ENCODE measurements at regions not wholly inside any gene's neighbourhood (a gene's known extent, or its start where the extent isn't known, plus 50 kb on each side); places are given as distances from the start of the nearest gene placed in this dataset.

DNA sequence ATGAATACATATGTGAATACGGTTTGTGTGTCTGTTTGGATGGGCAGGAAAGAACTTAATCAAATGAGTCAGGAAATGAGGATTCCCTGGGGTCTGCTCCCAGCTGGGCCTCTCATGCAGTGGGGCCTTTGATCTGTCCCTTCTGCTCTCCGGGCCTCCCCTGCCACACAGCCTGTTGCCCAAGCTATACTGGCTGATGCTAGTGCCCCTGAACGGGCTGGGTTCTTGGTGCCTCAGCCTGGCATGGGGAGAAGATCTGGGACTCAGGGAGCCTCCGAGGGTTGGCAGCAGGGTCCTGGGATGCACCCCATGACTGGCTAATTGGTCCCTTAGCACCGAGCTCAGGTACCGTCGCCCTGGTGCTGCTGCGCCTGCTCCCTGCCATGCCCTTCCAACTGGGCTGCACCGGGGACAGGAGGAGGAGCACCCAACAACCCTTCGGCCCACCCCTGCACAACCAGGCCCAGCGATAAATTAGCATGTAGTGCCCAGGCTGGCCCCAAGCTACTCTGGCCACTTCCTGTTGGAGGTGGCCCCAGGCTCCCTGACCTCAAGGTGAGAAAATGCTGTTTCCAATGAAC, 59.9 kb upstream of the DUSP5 start:
- no peak overlapping the region for H3K4me2 ChIP-seq (ENCODE audit: control insufficient read depth, insufficient read depth)
- no peak overlapping the region for H3K4me3 ChIP-seq
- no peak for FAIRE-seq
- ChIA-PET CTCF (interaction anchor here (0.7 kb wide), 1 partner anchor 84 kb away, joined by 3 read pairs; no protein-coding TSS in a partner anchor), SMC1A (ENCODE audit: uncharacterized antibody, unreplicated experiment) (interaction anchor here (1.4 to 1.6 kb wide), 2 partner anchors 17 to 36 kb away, joined by 3 to 4 read pairs; no protein-coding TSS in a partner anchor), POLR2A (interaction anchor here (1.1 to 1.6 kb wide), 2 partner anchors 18 to 80 kb away, joined by 3 to 4 read pairs; no protein-coding TSS in a partner anchor), RAD21 (ENCODE audit: unreplicated experiment) (no interaction called here)
- intact Hi-C loops (cut with micrococcal nuclease; ENCODE audit: unreplicated experiment) (no loop called here), in situ Hi-C loops (cut with MboI) (no loop called here)
- H3K9ac ChIP-seq (ENCODE audit: control insufficient read depth, insufficient read depth, low read length), result no peak overlapping the region
- H3K9me3 ChIP-seq (replicated peaks; ENCODE audit: control insufficient read depth, insufficient read depth, low read length), result no peaks in the 10 kb centered on the region; the same call in 1 of the 3 replicates
- H3K36me3 ChIP-seq (ENCODE audit: control insufficient read depth in 2 of 2, insufficient read depth in 2 of 2, low read length in 1 of 2), result no peaks in the 10 kb centered on the region
- BruUV-seq (replicated peaks), result no TSS peak
- ATAC-seq, result no peak
- WGBS (ENCODE audit: insufficient coverage, insufficient replicate concordance, low lambda C conversion rate, missing lambda C conversion rate), result 87% methylated on average over 11 of the region's 11 CpGs
- no peaks in the 10 kb centered on the region for H3K27me3 ChIP-seq (replicated peaks in 1 of 2; ENCODE audit: control insufficient read depth in 2 of 2, insufficient read depth in 2 of 2, low read length in 1 of 2)
- DNase-seq (ENCODE audit: low read depth, low spot score), result no peak
- H3K79me2 ChIP-seq (ENCODE audit: control insufficient read depth, insufficient read depth, low read length), result no peaks in the 10 kb centered on the region
- no peaks in the 10 kb centered on the region for H4K20me1 ChIP-seq (ENCODE audit: control insufficient read depth, insufficient read depth)
- H3K27ac ChIP-seq (ENCODE audit: control insufficient read depth, insufficient read depth), result no peak overlapping the region
- H2AFZ ChIP-seq (ENCODE audit: control insufficient read depth, low read depth, low read length), result no peak overlapping the region
- H3K4me1 ChIP-seq (ENCODE audit: control insufficient read depth, insufficient read depth, low read length), result peaks cover 5% of the 10 kb centered on the region
- TF ChIP-seq FOXK2 (IDR thresholded peaks at IDR 0.05) (no peak), NR2C2 (IDR thresholded peaks at IDR 0.05; ENCODE audit: borderline replicate concordance, control insufficient read depth, insufficient read length, low read depth) (no peak), ESRRA (IDR thresholded peaks at IDR 0.05; ENCODE audit: low read length) (no peak), ASH2L (IDR thresholded peaks at IDR 0.05; ENCODE audit: borderline replicate concordance, low read depth) (no peak), BCL3 (IDR thresholded peaks at IDR 0.05; ENCODE audit: borderline replicate concordance, insufficient read depth, low read depth, low read length, poor library complexity, severe bottlenecking) (no peak), SUPT20H (IDR thresholded peaks at IDR 0.05; ENCODE audit: borderline replicate concordance, control insufficient read depth, low read depth, low read length) (no peak), PAX5 (IDR thresholded peaks at IDR 0.05; ENCODE audit: borderline replicate concordance, low read depth, low read length) (no peak), ZNF622 (IDR thresholded peaks at IDR 0.05) (no peak), LARP7 (IDR thresholded peaks at IDR 0.05) (no peak), ZNF592 (IDR thresholded peaks at IDR 0.05) (no peak), CHD1 (IDR thresholded peaks at IDR 0.05; ENCODE audit: low read depth, low read length) (no peak), PAX8 (IDR thresholded peaks at IDR 0.05) (no peak)
- TF ChIP-seq, protein P1, sequence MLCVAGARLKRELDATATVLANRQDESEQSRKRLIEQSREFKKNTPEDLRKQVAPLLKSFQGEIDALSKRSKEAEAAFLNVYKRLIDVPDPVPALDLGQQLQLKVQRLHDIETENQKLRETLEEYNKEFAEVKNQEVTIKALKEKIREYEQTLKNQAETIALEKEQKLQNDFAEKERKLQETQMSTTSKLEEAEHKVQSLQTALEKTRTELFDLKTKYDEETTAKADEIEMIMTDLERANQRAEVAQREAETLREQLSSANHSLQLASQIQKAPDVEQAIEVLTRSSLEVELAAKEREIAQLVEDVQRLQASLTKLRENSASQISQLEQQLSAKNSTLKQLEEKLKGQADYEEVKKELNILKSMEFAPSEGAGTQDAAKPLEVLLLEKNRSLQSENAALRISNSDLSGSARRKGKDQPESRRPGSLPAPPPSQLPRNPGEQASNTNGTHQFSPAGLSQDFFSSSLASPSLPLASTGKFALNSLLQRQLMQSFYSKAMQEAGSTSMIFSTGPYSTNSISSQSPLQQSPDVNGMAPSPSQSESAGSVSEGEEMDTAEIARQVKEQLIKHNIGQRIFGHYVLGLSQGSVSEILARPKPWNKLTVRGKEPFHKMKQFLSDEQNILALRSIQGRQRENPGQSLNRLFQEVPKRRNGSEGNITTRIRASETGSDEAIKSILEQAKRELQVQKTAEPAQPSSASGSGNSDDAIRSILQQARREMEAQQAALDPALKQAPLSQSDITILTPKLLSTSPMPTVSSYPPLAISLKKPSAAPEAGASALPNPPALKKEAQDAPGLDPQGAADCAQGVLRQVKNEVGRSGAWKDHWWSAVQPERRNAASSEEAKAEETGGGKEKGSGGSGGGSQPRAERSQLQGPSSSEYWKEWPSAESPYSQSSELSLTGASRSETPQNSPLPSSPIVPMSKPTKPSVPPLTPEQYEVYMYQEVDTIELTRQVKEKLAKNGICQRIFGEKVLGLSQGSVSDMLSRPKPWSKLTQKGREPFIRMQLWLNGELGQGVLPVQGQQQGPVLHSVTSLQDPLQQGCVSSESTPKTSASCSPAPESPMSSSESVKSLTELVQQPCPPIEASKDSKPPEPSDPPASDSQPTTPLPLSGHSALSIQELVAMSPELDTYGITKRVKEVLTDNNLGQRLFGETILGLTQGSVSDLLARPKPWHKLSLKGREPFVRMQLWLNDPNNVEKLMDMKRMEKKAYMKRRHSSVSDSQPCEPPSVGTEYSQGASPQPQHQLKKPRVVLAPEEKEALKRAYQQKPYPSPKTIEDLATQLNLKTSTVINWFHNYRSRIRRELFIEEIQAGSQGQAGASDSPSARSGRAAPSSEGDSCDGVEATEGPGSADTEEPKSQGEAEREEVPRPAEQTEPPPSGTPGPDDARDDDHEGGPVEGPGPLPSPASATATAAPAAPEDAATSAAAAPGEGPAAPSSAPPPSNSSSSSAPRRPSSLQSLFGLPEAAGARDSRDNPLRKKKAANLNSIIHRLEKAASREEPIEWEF (IDR thresholded peaks at IDR 0.05; ENCODE audit: insufficient replicate concordance, low read depth, low read length), result no peak
